ENCODE measurements at regions not wholly inside any gene's neighbourhood (a gene's known extent, or its start where the extent isn't known, plus 50 kb on each side); places are given as distances from the start of the nearest gene placed in this dataset.

DNA sequence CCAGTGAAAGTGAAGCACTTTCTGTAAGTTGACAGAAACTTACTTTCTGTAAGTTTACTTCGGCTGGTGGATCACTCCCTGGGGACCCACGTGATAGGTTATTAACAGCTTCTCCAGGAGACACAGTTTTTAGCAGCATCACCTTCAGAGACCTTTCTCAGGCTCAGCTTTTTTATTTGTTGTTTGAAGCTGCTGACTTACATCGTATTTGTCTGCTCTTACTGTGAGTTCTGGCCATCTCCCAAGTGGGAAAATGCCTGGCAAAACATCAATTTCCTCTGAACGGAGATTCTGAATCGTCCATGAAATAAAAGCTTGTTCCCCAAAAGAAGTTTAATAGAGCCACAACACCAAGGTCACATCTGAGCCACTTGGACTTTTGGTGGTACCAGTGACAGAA lies 178.7 kb upstream of the PODXL start:
- Histone ChIP-seq H3K4me3 (ENCODE audit: insufficient read depth, low read depth, low read length) (no peak overlapping the region), H3K9me3 (ENCODE audit: control insufficient read depth, insufficient read depth, low read length) (no peaks in the 10 kb centered on the region), H3K9me1 (ENCODE audit: insufficient read depth, low read length) (no peaks in the 10 kb centered on the region), H3K18ac (ENCODE audit: low read depth, low read length) (no peak overlapping the region), H3K9ac (ENCODE audit: low read depth, low read length) (no peak overlapping the region), H2AK5ac (ENCODE audit: low read depth, low read length) (no peak overlapping the region), H3K27ac (ENCODE audit: insufficient read depth, low read length) (no peak overlapping the region), H2AFZ (replicated peaks; ENCODE audit: low read length, poor library complexity) (no peak overlapping the region), H3K4ac (ENCODE audit: low read depth, low read length) (no peak overlapping the region), H4K91ac (ENCODE audit: insufficient read depth, low read depth, low read length) (no peak overlapping the region), H2BK15ac (ENCODE audit: low read depth, low read length) (no peak overlapping the region), H3K27me3 (ENCODE audit: control insufficient read depth, insufficient read depth, low read length) (no peaks in the 10 kb centered on the region; the same call in 1 of the 2 replicates), H3K4me1 (ENCODE audit: control insufficient read depth, insufficient read depth, low read length) (no peaks in the 10 kb centered on the region), H3K4me2 (ENCODE audit: low read depth, low read length) (no peak overlapping the region), H3K14ac (replicated peaks; ENCODE audit: low read depth, low read length) (no peak overlapping the region), H2BK5ac (ENCODE audit: low read depth, low read length, poor library complexity, severe bottlenecking) (no peak overlapping the region), H3K36me3 (ENCODE audit: control insufficient read depth, insufficient read depth, low read length) (no peaks in the 10 kb centered on the region), H4K5ac (ENCODE audit: low read depth, low read length) (no peak overlapping the region), H3K79me1 (ENCODE audit: low read depth in 1 of 2, low read length in 2 of 2) (no peaks in the 10 kb centered on the region), H2AK9ac (replicated peaks; ENCODE audit: low read depth, low read length, poor library complexity) (no peak overlapping the region), H2BK20ac (ENCODE audit: low read depth, low read length) (no peak overlapping the region), H3K56ac (ENCODE audit: extremely low read depth, insufficient read depth, low read length) (no peak overlapping the region), H4K8ac (ENCODE audit: low read depth in 2 of 2, low read length in 2 of 2) (no peak overlapping the region), H4K20me1 (ENCODE audit: insufficient read depth, low read length) (no peaks in the 10 kb centered on the region), H3K23ac (ENCODE audit: low read depth, low read length) (no peak overlapping the region), H2BK120ac (ENCODE audit: low read depth, low read length) (no peak overlapping the region)
- TF ChIP-seq SMC3 (IDR thresholded peaks at IDR 0.05; ENCODE audit: low read depth, low read length) = no peak
- no peak for TF ChIP-seq CHD1 (IDR thresholded peaks at IDR 0.05; ENCODE audit: low read depth, low read length)
- no peak for TF ChIP-seq MAZ (IDR thresholded peaks at IDR 0.05; ENCODE audit: borderline replicate concordance, low read depth, low read length)
- TF ChIP-seq RAD21 (IDR thresholded peaks at IDR 0.05; ENCODE audit: low read length) = no peak
- TF ChIP-seq POLR2A (IDR thresholded peaks at IDR 0.05; ENCODE audit: low read depth, low read length) = no peak
- TF ChIP-seq MAFK (IDR thresholded peaks at IDR 0.05; ENCODE audit: low read depth, low read length) = no peak
- TF ChIP-seq, protein P1, sequence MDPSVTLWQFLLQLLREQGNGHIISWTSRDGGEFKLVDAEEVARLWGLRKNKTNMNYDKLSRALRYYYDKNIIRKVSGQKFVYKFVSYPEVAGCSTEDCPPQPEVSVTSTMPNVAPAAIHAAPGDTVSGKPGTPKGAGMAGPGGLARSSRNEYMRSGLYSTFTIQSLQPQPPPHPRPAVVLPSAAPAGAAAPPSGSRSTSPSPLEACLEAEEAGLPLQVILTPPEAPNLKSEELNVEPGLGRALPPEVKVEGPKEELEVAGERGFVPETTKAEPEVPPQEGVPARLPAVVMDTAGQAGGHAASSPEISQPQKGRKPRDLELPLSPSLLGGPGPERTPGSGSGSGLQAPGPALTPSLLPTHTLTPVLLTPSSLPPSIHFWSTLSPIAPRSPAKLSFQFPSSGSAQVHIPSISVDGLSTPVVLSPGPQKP (IDR thresholded peaks at IDR 0.05; ENCODE audit: borderline replicate concordance, low read depth, low read length) = no peak
- TF ChIP-seq BHLHE40 (IDR thresholded peaks at IDR 0.05; ENCODE audit: low read depth, low read length) = no peak
- no peak for TF ChIP-seq RFX5 (IDR thresholded peaks at IDR 0.05; ENCODE audit: low read depth, low read length)
- ATAC-seq (ENCODE audit: low read depth) (no peak), DNase-seq (no peak)
- in situ Hi-C loops (cut with MboI; ENCODE audit: low sequenced_read_pairs) = no loop called here
- ChIA-PET CTCF (no interaction called here), POLR2A (ENCODE audit: unreplicated experiment) (interaction anchor here (0.8 kb wide), 1 partner anchor 11 kb away, joined by 4 read pairs; no protein-coding TSS in a partner anchor)
- dilution Hi-C loops (cut with HindIII; ENCODE audit: low sequenced_read_pairs, unreplicated experiment) = no loop called here
- intact Hi-C loops (cut with micrococcal nuclease) = no loop called here
- BruUV-seq (replicated peaks) = no TSS peak
- WGBS, 2 experiments (ENCODE audit: extremely low coverage in 2 of 2, insufficient read length in 1 of 2) = 0% methylated on average over 3 of the region's 5 CpGs; no CpG with 5 or more reads in 1 of the 2 experiments

All from IMR-90 (cell line).